ENCODE measurements at regions not wholly inside any gene's neighbourhood (a gene's known extent, or its start where the extent isn't known, plus 50 kb on each side); places are given as distances from the start of the nearest gene placed in this dataset.

GRCh38 chr15:38682861-38683260, 118.2 kb upstream of the RASGRP1 start:
- CTCF ChIA-PET, result interaction anchor here (0.5 to 3.7 kb wide), 30 partner anchors 8 to 1066 kb away, joined by 3 to 56 read pairs (median 4); partner anchors contain the start of gene RASGRP1
- no peak for DNase-seq
- Histone ChIP-seq H3K9me2 (no peaks in the 10 kb centered on the region), H4K20me1 (ENCODE audit: insufficient read depth) (no peaks in the 10 kb centered on the region), H3K79me2 (ENCODE audit: insufficient read depth) (no peaks in the 10 kb centered on the region), H3K4me1 (ENCODE audit: control insufficient read depth in 1 of 2, insufficient read depth in 2 of 2, low read depth in 1 of 2, low read length in 1 of 2) (peaks cover 0 to 9% of the 10 kb centered on the region in 2 experiments; a peak in 2 of 4 replicates), H3K36me3 (replicated peaks in 1 of 2; ENCODE audit: control insufficient read depth in 1 of 2, insufficient read depth in 2 of 2, low read length in 1 of 2) (no peaks in the 10 kb centered on the region), H3K27me3 (ENCODE audit: insufficient read depth) (no peaks in the 10 kb centered on the region; the same call in 1 of the 2 replicates), H3K9ac (no peak overlapping the region), H3K9me3 (no peaks in the 10 kb centered on the region), H3K27ac (ENCODE audit: low read depth in 2 of 2, low read length in 1 of 2) (no peak overlapping the region), H2AFZ (ENCODE audit: low read depth) (no peak overlapping the region), H3K4me3 (ENCODE audit: low read depth in 2 of 2, low read length in 1 of 2) (no peak overlapping the region), H3F3A (replicated peaks; ENCODE audit: insufficient read depth) (no peaks in the 10 kb centered on the region), H3K4me2 (no peak overlapping the region)
- WGBS (ENCODE audit: low lambda C conversion rate), result 32% methylated on average over 2 of the region's 2 CpGs
- TF ChIP-seq TAF1 (IDR thresholded peaks at IDR 0.05; ENCODE audit: borderline replicate concordance, low read depth, low read length), result no peak
- TF ChIP-seq RXRA (IDR thresholded peaks at IDR 0.05; ENCODE audit: borderline replicate concordance, low read depth), result no peak
- no peak for TF ChIP-seq CHD2 (IDR thresholded peaks at IDR 0.05; ENCODE audit: low read length, partially characterized antibody)
- no peak for TF ChIP-seq RFX5 (IDR thresholded peaks at IDR 0.05; ENCODE audit: low read length)
- no peak for TF ChIP-seq REST (IDR thresholded peaks at IDR 0.05; ENCODE audit: low read depth, low read length)
- no peak for TF ChIP-seq POLR2AphosphoS5 (IDR thresholded peaks at IDR 0.05; ENCODE audit: low read depth, low read length)
- no peak for TF ChIP-seq EP300 (IDR thresholded peaks at IDR 0.05; ENCODE audit: borderline replicate concordance in 1 of 2, low read depth in 1 of 2, low read length in 1 of 2)
- no peak for TF ChIP-seq NRF1 (IDR thresholded peaks at IDR 0.05; ENCODE audit: low read depth, low read length)
- no peak for TF ChIP-seq ELF1 (IDR thresholded peaks at IDR 0.05)
- TF ChIP-seq FOXJ3 (CRISPR knock-in tag; IDR thresholded peaks at IDR 0.05), result no peak
- no peak for TF ChIP-seq RCOR1 (IDR thresholded peaks at IDR 0.05; ENCODE audit: low read length)
- no peak for TF ChIP-seq MXI1 (IDR thresholded peaks at IDR 0.05; ENCODE audit: low read depth, low read length)
- POLR2A ChIA-PET, result interaction anchor here (1.0 kb wide), 1 partner anchor 243 kb away, joined by 3 read pairs; no protein-coding TSS in a partner anchor

- peak; percentile 86 for TF ChIP-seq SMC3 (IDR thresholded peaks at IDR 0.05; ENCODE audit: low read depth, low read length)
- TF ChIP-seq EZH2phosphoT487 (IDR thresholded peaks at IDR 0.05; ENCODE audit: borderline replicate concordance, low read depth), result no peak
- TF ChIP-seq CTCF (IDR thresholded peaks at IDR 0.05), result peak; percentile 85
- TF ChIP-seq, protein P1, sequence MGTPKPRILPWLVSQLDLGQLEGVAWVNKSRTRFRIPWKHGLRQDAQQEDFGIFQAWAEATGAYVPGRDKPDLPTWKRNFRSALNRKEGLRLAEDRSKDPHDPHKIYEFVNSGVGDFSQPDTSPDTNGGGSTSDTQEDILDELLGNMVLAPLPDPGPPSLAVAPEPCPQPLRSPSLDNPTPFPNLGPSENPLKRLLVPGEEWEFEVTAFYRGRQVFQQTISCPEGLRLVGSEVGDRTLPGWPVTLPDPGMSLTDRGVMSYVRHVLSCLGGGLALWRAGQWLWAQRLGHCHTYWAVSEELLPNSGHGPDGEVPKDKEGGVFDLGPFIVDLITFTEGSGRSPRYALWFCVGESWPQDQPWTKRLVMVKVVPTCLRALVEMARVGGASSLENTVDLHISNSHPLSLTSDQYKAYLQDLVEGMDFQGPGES (IDR thresholded peaks at IDR 0.05; ENCODE audit: low read depth, low read length), result no peak
- TF ChIP-seq RAD21 (IDR thresholded peaks at IDR 0.05; ENCODE audit: low read length), result peak; percentile 92
- no peak for TF ChIP-seq GABPA (IDR thresholded peaks at IDR 0.05; ENCODE audit: low read depth)
- no peak for TF ChIP-seq SIN3A (IDR thresholded peaks at IDR 0.05; ENCODE audit: borderline replicate concordance, low read depth, low read length)
- H2AFZ ChIP-seq (ENCODE audit: low read depth), result no peak overlapping the region
- POLR2A ChIA-PET, result interaction anchor here (1.0 kb wide), 1 partner anchor 244 kb away, joined by 3 read pairs; no protein-coding TSS in a partner anchor
- no peaks in the 10 kb centered on the region for H3F3A ChIP-seq (replicated peaks; ENCODE audit: insufficient read depth)
- H3K9ac ChIP-seq, result no peak overlapping the region
- WGBS (ENCODE audit: low lambda C conversion rate), result 92% methylated on average over 2 of the region's 2 CpGs
- no peaks in the 10 kb centered on the region for H3K36me3 ChIP-seq (replicated peaks in 1 of 2; ENCODE audit: control insufficient read depth in 1 of 2, insufficient read depth in 2 of 2, low read length in 1 of 2)
- no peaks in the 10 kb centered on the region for H3K27me3 ChIP-seq (ENCODE audit: insufficient read depth)
- no peaks in the 10 kb centered on the region for H3K79me2 ChIP-seq (ENCODE audit: insufficient read depth)
- no peaks in the 10 kb centered on the region for H3K9me3 ChIP-seq
- no peaks in the 10 kb centered on the region for H3K9me2 ChIP-seq
- H3K4me3 ChIP-seq (ENCODE audit: low read depth in 2 of 2, low read length in 1 of 2), result no peak overlapping the region; a peak in 1 of 4 replicates
- no peak overlapping the region for H3K27ac ChIP-seq (ENCODE audit: low read depth in 2 of 2, low read length in 1 of 2)
- peak; percentile 43 for DNase-seq
- no peaks in the 10 kb centered on the region for H4K20me1 ChIP-seq (ENCODE audit: insufficient read depth)
- no peak overlapping the region for H3K4me2 ChIP-seq
- peaks cover 0 to 12% of the 10 kb centered on the region in 2 experiments; a peak in 2 of 4 replicates for H3K4me1 ChIP-seq (ENCODE audit: control insufficient read depth in 1 of 2, insufficient read depth in 2 of 2, low read depth in 1 of 2, low read length in 1 of 2)
- CTCF ChIA-PET, result interaction anchor here (0.6 to 3.7 kb wide), 55 partner anchors 7 to 1261 kb away, joined by 3 to 56 read pairs (median 4); partner anchors contain the start of genes RASGRP1 and THBS1
Observed at GRCh38 chr15:38683382-38684242, 119.0 kb upstream of the RASGRP1 start.

Measured in SK-N-SH (cell line).